ENCODE measurements at regions not wholly inside any gene's neighbourhood (a gene's known extent, or its start where the extent isn't known, plus 50 kb on each side); places are given as distances from the start of the nearest gene placed in this dataset.
"Not testable (repeated sequence)": the region's sequence is repeated elsewhere in the genome, so short reads cannot be mapped to it uniquely, and the experiment has no call there.

- no peak for DNase-seq
Measured at GRCh38 chr12:124191966-124192365, 102.9 kb upstream of the RFLNA start.

- no peak for DNase-seq
Measured at GRCh38 chr12:124194264-124194892, 100.5 kb upstream of the RFLNA start.

GRCh38 chr12:124194893-124195566, 99.9 kb upstream of the RFLNA start:
- DNase-seq = no peak

- DNase-seq = no peak
Measured at GRCh38 chr12:124195567-124195942, 99.3 kb upstream of the RFLNA start.

GRCh38 chr12:124196236-124196635, 98.7 kb upstream of the RFLNA start:
- no peak for DNase-seq

- DNase-seq = no peak
Measured at GRCh38 chr12:124201248-124201647, 93.6 kb upstream of the RFLNA start.

GRCh38 chr12:124203176-124203575, 91.7 kb upstream of the RFLNA start:
- no peak for DNase-seq

- DNase-seq = no peak
Measured at GRCh38 chr12:124205405-124205804, 89.5 kb upstream of the RFLNA start.

GRCh38 chr12:124207049-124207448, 87.8 kb upstream of the RFLNA start:
- DNase-seq = no peak

GRCh38 chr12:124207617-124208016, 87.3 kb upstream of the RFLNA start:
- no peak for DNase-seq

GRCh38 chr12:124208489-124208888, 86.4 kb upstream of the RFLNA start:
- DNase-seq = no peak

- DNase-seq = no peak
Measured at GRCh38 chr12:124210991-124211577, 83.8 kb upstream of the RFLNA start.

GRCh38 chr12:124211753-124212152, 83.1 kb upstream of the RFLNA start:
- no peak for DNase-seq

GRCh38 chr12:124213666-124214347, 81.1 kb upstream of the RFLNA start:
- DNase-seq = no peak

- DNase-seq = no peak
Measured at GRCh38 chr12:124214574-124214973, 80.3 kb upstream of the RFLNA start.

GRCh38 chr12:124216966-124217365, 77.9 kb upstream of the RFLNA start:
- no peak for DNase-seq

- no peak for DNase-seq
Measured at GRCh38 chr12:124217508-124218242, 77.2 kb upstream of the RFLNA start.

GRCh38 chr12:124218243-124218560, 76.7 kb upstream of the RFLNA start:
- DNase-seq = no peak

- not testable (repeated sequence) for DNase-seq
Measured at GRCh38 chr12:124218650-124219049, 76.2 kb upstream of the RFLNA start.

- DNase-seq = no peak
Measured at GRCh38 chr12:124222368-124223245, 72.3 kb upstream of the RFLNA start.

GRCh38 chr12:124223733-124224138, 71.2 kb upstream of the RFLNA start:
- not testable (repeated sequence) for DNase-seq

- no peak for DNase-seq
Measured at GRCh38 chr12:124224535-124225110, 70.3 kb upstream of the RFLNA start.
